ENCODE measurements at regions not wholly inside any gene's neighbourhood (a gene's known extent, or its start where the extent isn't known, plus 50 kb on each side); places are given as distances from the start of the nearest gene placed in this dataset.

- intact Hi-C loops (cut with DNase I; ENCODE audit: low total_unique reads), result no loop called here
- H3K9me3 ChIP-seq, result no peaks in the 10 kb centered on the region
- no peak overlapping the region for H3K27ac ChIP-seq
- no peaks in the 10 kb centered on the region for H3K27me3 ChIP-seq
- H3K4me1 ChIP-seq, result no peaks in the 10 kb centered on the region
- H3K4me3 ChIP-seq, result no peak overlapping the region
- TF ChIP-seq POLR2A (IDR thresholded peaks at IDR 0.05) (no peak), CTCF (IDR thresholded peaks at IDR 0.05) (no peak), POLR2AphosphoS5 (IDR thresholded peaks at IDR 0.05) (no peak)
- DNase-seq (ENCODE audit: low spot score in 2 of 2), result no peak
- H3K36me3 ChIP-seq, result no peaks in the 10 kb centered on the region
Observed at GRCh38 chr4:57676394-57676793, 566.2 kb upstream of the IGFBP7 start.

GRCh38 chr4:57672846-57673433 is 562.8 kb upstream of the IGFBP7 start:
- DNase-seq (ENCODE audit: low spot score in 2 of 2), result no peak
- intact Hi-C loops (cut with DNase I; ENCODE audit: low total_unique reads), result no loop called here
- TF ChIP-seq POLR2AphosphoS5 (IDR thresholded peaks at IDR 0.05), result no peak
- no peak for TF ChIP-seq CTCF (IDR thresholded peaks at IDR 0.05)
- TF ChIP-seq POLR2A (IDR thresholded peaks at IDR 0.05), result no peak
- Histone ChIP-seq H3K4me3 (no peak overlapping the region), H3K36me3 (no peaks in the 10 kb centered on the region), H3K27ac (no peak overlapping the region), H3K27me3 (no peaks in the 10 kb centered on the region), H3K9me3 (no peaks in the 10 kb centered on the region), H3K4me1 (no peaks in the 10 kb centered on the region)

GRCh38 chr4:57668621-57669020 is 558.4 kb upstream of the IGFBP7 start:
- intact Hi-C loops (cut with DNase I; ENCODE audit: low total_unique reads), result no loop called here
- Histone ChIP-seq H3K27me3 (no peaks in the 10 kb centered on the region), H3K36me3 (no peaks in the 10 kb centered on the region), H3K4me1 (no peaks in the 10 kb centered on the region), H3K27ac (no peak overlapping the region), H3K4me3 (no peak overlapping the region), H3K9me3 (no peaks in the 10 kb centered on the region)
- TF ChIP-seq POLR2AphosphoS5 (IDR thresholded peaks at IDR 0.05) (no peak), POLR2A (IDR thresholded peaks at IDR 0.05) (no peak), CTCF (IDR thresholded peaks at IDR 0.05) (no peak)
- no peak for DNase-seq (ENCODE audit: low spot score in 2 of 2)

GRCh38 chr4:57665806-57666205 is 555.6 kb upstream of the IGFBP7 start:
- no peak overlapping the region for H3K4me3 ChIP-seq

More at GRCh38 chr4:57665806-57666205, 555.6 kb upstream of the IGFBP7 start:
- no peaks in the 10 kb centered on the region for H3K9me3 ChIP-seq
- DNase-seq (ENCODE audit: low spot score in 2 of 2), result no peak
- H3K36me3 ChIP-seq, result no peaks in the 10 kb centered on the region
- no peaks in the 10 kb centered on the region for H3K27me3 ChIP-seq
- intact Hi-C loops (cut with DNase I; ENCODE audit: low total_unique reads), result no loop called here
- H3K4me1 ChIP-seq, result no peaks in the 10 kb centered on the region
- TF ChIP-seq CTCF (IDR thresholded peaks at IDR 0.05) (no peak), POLR2AphosphoS5 (IDR thresholded peaks at IDR 0.05) (no peak)
- no peak overlapping the region for H3K27ac ChIP-seq
